ENCODE measurements at regions not wholly inside any gene's neighbourhood (a gene's known extent, or its start where the extent isn't known, plus 50 kb on each side); places are given as distances from the start of the nearest gene placed in this dataset.

DNA sequence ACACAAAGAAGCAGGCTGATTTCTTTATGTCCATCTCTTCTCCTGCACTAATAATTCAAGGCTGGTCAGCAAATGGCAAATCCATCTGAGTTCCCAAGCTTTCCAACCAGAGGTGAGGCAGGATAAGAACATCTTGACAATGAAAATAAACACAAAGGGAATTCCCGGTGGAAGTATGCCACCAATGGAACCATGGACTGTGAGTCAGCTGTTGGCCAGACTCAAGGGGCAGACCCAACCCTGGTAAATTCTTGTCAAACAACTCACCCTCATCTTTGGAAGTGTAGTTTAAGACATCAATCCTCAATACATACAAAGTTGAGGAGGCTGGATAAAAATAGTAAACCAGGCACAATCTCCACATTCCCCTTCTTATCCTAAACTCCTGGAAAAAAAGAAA is 74.3 kb upstream of the CES5A start:
- DNase-seq (ENCODE audit: low read depth in 2 of 2, low spot score in 1 of 2): no peak

GRCh38 chr16:55948230-55948629 is 73.1 kb upstream of the CES5A start:
- DNase-seq (ENCODE audit: low read depth in 2 of 2, low spot score in 1 of 2): no peak

DNA sequence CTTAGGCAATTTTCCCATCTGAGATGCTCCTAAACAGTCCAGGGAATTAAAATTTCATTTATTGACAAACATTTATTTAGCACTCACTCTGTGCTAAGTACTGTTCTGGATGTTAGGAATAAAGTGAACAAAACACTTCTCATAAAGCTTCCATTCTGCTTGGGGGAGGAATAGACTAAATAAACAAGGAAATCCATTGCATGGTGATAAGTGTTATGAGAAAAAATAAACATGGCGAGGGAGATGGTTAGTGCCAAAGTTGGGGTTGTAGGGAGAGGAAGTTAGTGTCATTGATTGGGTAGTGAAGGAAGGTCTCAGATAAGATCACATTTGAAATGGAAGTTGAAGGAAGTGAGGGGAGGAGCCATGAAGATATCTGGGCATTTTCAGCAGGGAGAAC is 72.2 kb upstream of the CES5A start:
- no peak for DNase-seq (ENCODE audit: low read depth in 2 of 2, low spot score in 1 of 2)

GRCh38 chr16:55944377-55944802 is 69.2 kb upstream of the CES5A start:
- DNase-seq (ENCODE audit: low read depth in 2 of 2, low spot score in 1 of 2): peak in 1 of 2 donors; percentile 13

DNA sequence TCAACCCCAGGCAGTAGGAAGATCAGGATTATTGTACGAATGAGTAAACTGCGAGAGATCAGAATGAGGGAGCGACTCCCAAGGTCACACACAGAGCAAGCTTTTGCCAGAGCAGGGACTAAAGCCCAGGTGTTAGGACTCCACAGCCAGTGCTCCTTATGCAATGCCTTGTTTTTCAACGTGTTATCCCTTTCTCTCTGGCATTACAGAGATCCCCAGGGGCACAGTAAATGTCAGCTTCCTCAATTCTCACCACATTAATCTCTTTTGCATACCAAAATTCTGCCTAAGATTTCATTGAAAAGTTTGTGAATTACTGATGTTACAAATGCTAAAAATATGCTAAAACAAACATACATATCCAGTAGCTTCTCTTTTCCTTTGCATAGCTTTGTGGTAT is 68.1 kb upstream of the CES5A start:
- DNase-seq (ENCODE audit: low read depth in 2 of 2, low spot score in 1 of 2): no peak

GRCh38 chr16:55942821-55943220 is 67.6 kb upstream of the CES5A start:
- no peak for DNase-seq (ENCODE audit: low read depth in 2 of 2, low spot score in 1 of 2)

DNA sequence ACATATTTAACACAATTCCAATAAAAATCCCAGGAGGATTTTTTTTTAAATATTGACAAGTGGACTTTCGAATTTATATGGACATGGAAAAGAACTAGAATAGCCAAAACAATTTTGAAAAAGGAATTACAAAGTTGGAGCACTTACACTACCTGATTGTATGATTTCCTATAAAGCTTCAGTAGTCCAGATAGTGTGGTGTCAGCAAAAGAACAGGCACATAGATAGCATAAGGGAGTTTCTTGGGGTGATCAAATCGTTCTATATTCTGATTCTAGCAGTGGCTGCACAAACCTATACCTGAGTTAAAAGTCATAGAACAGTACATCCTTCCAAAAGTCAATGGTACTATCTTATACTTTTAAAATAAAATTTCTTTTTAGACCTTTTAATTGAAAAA is 66.4 kb upstream of the CES5A start:
- no peak for DNase-seq (ENCODE audit: low read depth in 2 of 2, low spot score in 1 of 2)

DNA sequence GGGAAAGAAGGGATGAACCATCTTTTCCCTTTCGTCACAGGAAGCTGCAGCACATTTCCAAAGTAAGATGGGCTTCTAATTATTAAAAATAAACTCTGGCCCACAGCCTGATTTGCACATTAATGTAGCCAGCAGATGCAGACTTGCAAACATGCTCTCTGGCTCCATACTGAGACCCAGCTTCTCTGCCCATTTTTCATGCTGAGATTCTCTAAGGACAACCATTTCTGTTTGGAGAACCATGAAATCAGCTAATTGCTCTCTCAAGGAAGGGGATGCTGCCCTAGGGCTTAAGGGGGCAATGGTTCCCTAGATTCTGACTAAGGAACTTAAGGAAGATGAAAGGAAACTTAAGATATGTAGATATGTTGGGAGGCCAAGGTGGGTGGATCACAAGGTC is 63.0 kb upstream of the CES5A start:
- DNase-seq (ENCODE audit: low read depth in 2 of 2, low spot score in 1 of 2): no peak

GRCh38 chr16:55933038-55933437 is 57.9 kb upstream of the CES5A start:
- DNase-seq (ENCODE audit: low read depth in 2 of 2, low spot score in 1 of 2): no peak

DNA sequence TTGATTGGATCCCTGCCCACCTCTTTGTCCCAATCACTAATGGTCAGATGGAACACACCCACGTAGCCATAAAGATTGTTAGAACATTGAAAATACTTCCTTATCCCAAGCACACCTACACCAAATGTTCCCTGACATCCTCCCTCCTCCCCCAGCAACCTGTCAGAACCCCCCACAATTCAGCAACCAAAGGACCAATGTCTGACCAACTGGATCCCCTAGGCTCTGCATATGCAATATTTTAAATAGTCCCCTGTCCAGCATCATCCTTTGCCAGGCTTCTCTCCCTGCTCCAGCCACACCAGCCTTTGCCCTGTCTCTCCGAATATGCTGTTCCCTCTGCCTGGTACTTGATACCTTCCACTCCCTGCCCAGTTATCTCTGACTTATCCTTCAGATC is 54.9 kb upstream of the CES5A start:
- DNase-seq (ENCODE audit: low read depth in 2 of 2, low spot score in 1 of 2): no peak

- DNase-seq (ENCODE audit: low read depth in 2 of 2, low spot score in 1 of 2): no peak
Observed at GRCh38 chr16:55929181-55929580, 54.0 kb upstream of the CES5A start.

DNA sequence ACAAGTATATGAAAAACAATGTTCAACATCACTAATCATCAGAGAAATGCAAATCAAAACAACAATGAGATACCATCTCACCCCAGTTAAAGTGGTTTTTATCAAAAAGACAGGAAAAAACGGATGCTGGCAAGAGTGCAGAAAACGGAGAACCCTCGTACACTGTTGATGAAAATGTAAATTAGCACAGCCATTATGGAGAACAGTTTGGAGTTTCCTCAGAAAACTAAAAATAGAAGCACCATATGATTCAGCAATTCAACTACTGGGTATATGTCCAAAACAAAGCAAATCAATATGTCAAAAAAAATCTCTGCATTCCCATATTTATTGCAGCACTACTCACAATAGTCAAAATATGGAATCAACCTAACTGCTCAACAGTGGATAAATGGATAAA is 50.1 kb upstream of the CES5A start:
- no peak for DNase-seq (ENCODE audit: low read depth in 2 of 2, low spot score in 1 of 2)
